GM18861 (cell line): ENCODE measurements at regions not wholly inside any gene's neighbourhood (a gene's known extent, or its start where the extent isn't known, plus 50 kb on each side); places are given as distances from the start of the nearest gene placed in this dataset.

Experiments used
- ATAC-seq: cut with Tn5 transposase; IDR thresholded peaks from one replicate; pipeline ENCODE4 v1.9.1; 2021; ENCODE audit not compliant: unreplicated experiment

- ATAC-seq: no peak
Measured at GRCh38 chr12:39048395-39048794, 143.0 kb upstream of the CPNE8 start.

- no peak for ATAC-seq
Measured at GRCh38 chr12:39047539-39048262, 142.3 kb upstream of the CPNE8 start.

- no peak for ATAC-seq
Measured at GRCh38 chr12:39044754-39045153, 139.4 kb upstream of the CPNE8 start.

GRCh38 chr12:39043424-39043822, 138.0 kb upstream of the CPNE8 start:
- no peak for ATAC-seq

GRCh38 chr12:39040275-39040674, 134.9 kb upstream of the CPNE8 start:
- ATAC-seq: no peak

GRCh38 chr12:39037115-39037514, 131.7 kb upstream of the CPNE8 start:
- no peak for ATAC-seq

GRCh38 chr12:39036105-39036504, 130.7 kb upstream of the CPNE8 start:
- ATAC-seq: no peak

- ATAC-seq: no peak
Measured at GRCh38 chr12:39033782-39034181, 128.4 kb upstream of the CPNE8 start.

- no peak for ATAC-seq
Measured at GRCh38 chr12:39032448-39032847, 127.1 kb upstream of the CPNE8 start.

GRCh38 chr12:39032034-39032433, 126.6 kb upstream of the CPNE8 start:
- no peak for ATAC-seq

- ATAC-seq: no peak
Measured at GRCh38 chr12:39028382-39028781, 123.0 kb upstream of the CPNE8 start.

- no peak for ATAC-seq
Measured at GRCh38 chr12:39012870-39013269, 107.5 kb upstream of the CPNE8 start.

GRCh38 chr12:39011166-39011565, 105.8 kb upstream of the CPNE8 start:
- ATAC-seq: no peak

- no peak for ATAC-seq
Measured at GRCh38 chr12:39010406-39010805, 105.0 kb upstream of the CPNE8 start.

- ATAC-seq: no peak
Measured at GRCh38 chr12:39007619-39008018, 102.2 kb upstream of the CPNE8 start.

GRCh38 chr12:39006286-39006685, 100.9 kb upstream of the CPNE8 start:
- ATAC-seq: no peak

GRCh38 chr12:39005671-39006070, 100.3 kb upstream of the CPNE8 start:
- no peak for ATAC-seq

- ATAC-seq: no peak
Measured at GRCh38 chr12:39003541-39004155, 98.3 kb upstream of the CPNE8 start.

- ATAC-seq: no peak
Measured at GRCh38 chr12:39000370-39000769, 95.0 kb upstream of the CPNE8 start.

- no peak for ATAC-seq
Measured at GRCh38 chr12:38998887-38999482, 93.6 kb upstream of the CPNE8 start.

- ATAC-seq: no peak
Measured at GRCh38 chr12:38995249-38995648, 89.9 kb upstream of the CPNE8 start.

GRCh38 chr12:38985961-38986360, 80.6 kb upstream of the CPNE8 start:
- no peak for ATAC-seq
